ENCODE measurements at regions not wholly inside any gene's neighbourhood (a gene's known extent, or its start where the extent isn't known, plus 50 kb on each side); places are given as distances from the start of the nearest gene placed in this dataset.

DNA sequence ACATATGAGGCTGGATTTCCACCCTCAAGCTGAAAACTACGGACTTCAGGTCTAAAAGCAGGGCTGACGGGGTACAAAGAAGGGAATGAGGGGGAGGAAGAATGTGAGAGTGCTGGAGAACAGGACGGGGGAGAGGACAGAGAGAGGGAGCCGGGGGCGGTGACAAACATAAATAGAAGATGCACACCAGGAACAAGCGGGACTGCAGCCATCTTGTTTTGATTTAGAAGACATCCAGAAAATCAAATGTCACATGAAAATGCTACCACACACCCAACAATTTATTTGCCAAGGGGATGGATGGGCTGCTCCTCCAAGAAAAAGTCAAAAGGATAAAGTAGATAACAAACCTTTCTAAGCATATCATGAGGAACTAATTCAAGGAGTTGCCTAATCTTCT is 59.2 kb upstream of the FHL2 start:
- H3K27ac Mint-ChIP-seq, result no peak overlapping the region
- DNase-seq, result no peak
- POLR2A ChIA-PET, result no interaction called here
- no peak for ATAC-seq
- H3K9me3 Mint-ChIP-seq (ENCODE audit: insufficient read depth), result no peaks in the 10 kb centered on the region
- H3K4me1 Mint-ChIP-seq (ENCODE audit: low read depth), result no peaks in the 10 kb centered on the region
- CTCF ChIA-PET, result no interaction called here
- H3K36me3 Mint-ChIP-seq (ENCODE audit: low read depth), result no peaks in the 10 kb centered on the region
- H3K4me3 Mint-ChIP-seq, result no peak overlapping the region
- H3K27me3 Mint-ChIP-seq (ENCODE audit: low read depth), result peaks cover 16% of the 10 kb centered on the region

- DNase-seq, result no peak
- Mint-ChIP-seq H3K4me1 (ENCODE audit: low read depth) (no peaks in the 10 kb centered on the region), H3K4me3 (no peak overlapping the region), H3K27me3 (ENCODE audit: low read depth) (peaks cover 16% of the 10 kb centered on the region), H3K27ac (no peak overlapping the region), H3K36me3 (ENCODE audit: low read depth) (no peaks in the 10 kb centered on the region), H3K9me3 (ENCODE audit: insufficient read depth) (no peaks in the 10 kb centered on the region)
- POLR2A ChIA-PET, result no interaction called here
- CTCF ChIA-PET, result interaction anchor here (2.4 kb wide), 1 partner anchor 65 kb away, joined by 5 read pairs; no protein-coding TSS in a partner anchor
- no peak for ATAC-seq
Measured at GRCh38 chr2:105455488-105456003, 56.7 kb upstream of the FHL2 start.

- Mint-ChIP-seq H3K4me3 (no peak overlapping the region), H3K9me3 (ENCODE audit: insufficient read depth) (no peaks in the 10 kb centered on the region), H3K4me1 (ENCODE audit: low read depth) (no peaks in the 10 kb centered on the region), H3K27me3 (ENCODE audit: low read depth) (peaks cover 19% of the 10 kb centered on the region), H3K27ac (no peak overlapping the region), H3K36me3 (ENCODE audit: low read depth) (no peaks in the 10 kb centered on the region)
- DNase-seq, result peak; percentile 24
- POLR2A ChIA-PET, result no interaction called here
- no peak for ATAC-seq
- CTCF ChIA-PET, result no interaction called here
Measured at GRCh38 chr2:105454801-105455485, 56.1 kb upstream of the FHL2 start.

GRCh38 chr2:105451571-105452166 is 52.8 kb upstream of the FHL2 start:
- no peak overlapping the region for H3K27ac Mint-ChIP-seq
- no peaks in the 10 kb centered on the region for H3K4me1 Mint-ChIP-seq (ENCODE audit: low read depth)
- no peak overlapping the region for H3K4me3 Mint-ChIP-seq
- DNase-seq (no peak), ATAC-seq (no peak)
- H3K36me3 Mint-ChIP-seq (ENCODE audit: low read depth), result no peaks in the 10 kb centered on the region
- ChIA-PET POLR2A (no interaction called here), CTCF (no interaction called here)
- H3K27me3 Mint-ChIP-seq (ENCODE audit: low read depth), result peaks cover 29% of the 10 kb centered on the region
- no peaks in the 10 kb centered on the region for H3K9me3 Mint-ChIP-seq (ENCODE audit: insufficient read depth)

- Mint-ChIP-seq H3K36me3 (ENCODE audit: low read depth) (no peaks in the 10 kb centered on the region), H3K27ac (no peak overlapping the region), H3K9me3 (ENCODE audit: insufficient read depth) (no peaks in the 10 kb centered on the region), H3K27me3 (ENCODE audit: low read depth) (peaks cover 26% of the 10 kb centered on the region), H3K4me3 (no peak overlapping the region), H3K4me1 (ENCODE audit: low read depth) (no peaks in the 10 kb centered on the region)
- ChIA-PET CTCF (no interaction called here), POLR2A (no interaction called here)
- DNase-seq (no peak), ATAC-seq (no peak)
Measured at GRCh38 chr2:105450471-105450870, 51.6 kb upstream of the FHL2 start.

- H3K4me3 Mint-ChIP-seq, result no peak overlapping the region
- peaks cover 25% of the 10 kb centered on the region for H3K27me3 Mint-ChIP-seq (ENCODE audit: low read depth)
- no peaks in the 10 kb centered on the region for H3K36me3 Mint-ChIP-seq (ENCODE audit: low read depth)
- ChIA-PET CTCF (no interaction called here), POLR2A (no interaction called here)
- no peaks in the 10 kb centered on the region for H3K9me3 Mint-ChIP-seq (ENCODE audit: insufficient read depth)
- ATAC-seq (no peak), DNase-seq (no peak)
- no peaks in the 10 kb centered on the region for H3K4me1 Mint-ChIP-seq (ENCODE audit: low read depth)
- no peak overlapping the region for H3K27ac Mint-ChIP-seq
Measured at GRCh38 chr2:105449076-105449475, 50.2 kb upstream of the FHL2 start.
